GM12873 (cell line): ENCODE measurements at regions not wholly inside any gene's neighbourhood (a gene's known extent, or its start where the extent isn't known, plus 50 kb on each side); places are given as distances from the start of the nearest gene placed in this dataset.

Experiments used
- CTCF ChIP-seq: IDR thresholded peaks from 2 replicates; pipeline ENCODE4 v1.5.1; 2012; ENCODE audit warnings: low read depth, mild to moderate bottlenecking, moderate library complexity, low read length, control low read depth; ENCODE audit not compliant: insufficient read depth; ENCODE audit errors: missing control alignments

GRCh38 chr7:86025807-86026206 lies 617.9 kb upstream of the GRM3 start:
- TF ChIP-seq CTCF = no peak

- TF ChIP-seq CTCF = no peak
These were observed 630.0 kb upstream of the GRM3 start for GRCh38 chr7:86013662-86014061.

- TF ChIP-seq CTCF = no peak
These were observed 630.7 kb upstream of the GRM3 start for GRCh38 chr7:86012971-86013370.

GRCh38 chr7:86008898-86009297 lies 634.8 kb upstream of the GRM3 start:
- no peak for TF ChIP-seq CTCF

- TF ChIP-seq CTCF = no peak
These were observed 636.8 kb upstream of the GRM3 start for GRCh38 chr7:86006909-86007308.

GRCh38 chr7:86002858-86003257 lies 640.9 kb upstream of the GRM3 start:
- no peak for TF ChIP-seq CTCF

- TF ChIP-seq CTCF = no peak
These were observed 646.2 kb upstream of the GRM3 start for GRCh38 chr7:85997515-85997914.
